ENCODE measurements at regions not wholly inside any gene's neighbourhood (a gene's known extent, or its start where the extent isn't known, plus 50 kb on each side); places are given as distances from the start of the nearest gene placed in this dataset.
"Not testable (repeated sequence)": the region's sequence is repeated elsewhere in the genome, so short reads cannot be mapped to it uniquely, and the experiment has no call there.

DNA sequence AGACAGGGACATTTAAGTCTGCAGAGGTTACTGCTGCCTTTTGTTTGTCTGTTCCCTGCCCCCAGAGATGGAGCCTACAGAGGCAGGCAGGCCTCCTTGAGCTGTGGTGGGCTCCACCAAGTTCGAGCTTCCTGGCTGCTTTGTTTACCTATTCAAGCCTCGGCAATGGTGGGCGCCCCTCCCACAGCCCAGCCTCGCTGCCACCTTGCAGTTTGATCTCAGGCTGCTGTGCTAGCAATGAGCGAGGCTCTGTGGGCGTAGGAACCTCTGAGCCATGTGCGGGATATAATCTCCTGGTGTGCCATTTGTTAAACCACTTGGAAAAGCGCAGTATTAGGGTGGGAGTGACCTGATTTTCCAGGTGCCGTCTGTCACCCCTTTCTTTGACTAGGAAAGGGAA, 942.8 kb upstream of the CELF2 start:
- H3K27me3 ChIP-seq (replicated peaks in 1 of 2; ENCODE audit: control insufficient read depth in 2 of 2, insufficient read depth in 2 of 2, low read length in 1 of 2); POLR2A ChIA-PET; H3K27ac ChIP-seq (ENCODE audit: control insufficient read depth, insufficient read depth); H3K4me3 ChIP-seq; H4K20me1 ChIP-seq (ENCODE audit: control insufficient read depth, insufficient read depth); H3K36me3 ChIP-seq (ENCODE audit: control insufficient read depth in 2 of 2, insufficient read depth in 2 of 2, low read length in 1 of 2); H3K4me1 ChIP-seq (ENCODE audit: control insufficient read depth, insufficient read depth, low read length); intact Hi-C loops (cut with micrococcal nuclease; ENCODE audit: unreplicated experiment); RAD21 ChIA-PET (ENCODE audit: unreplicated experiment); BruUV-seq (replicated peaks); FAIRE-seq; ATAC-seq; SMC1A ChIA-PET (ENCODE audit: uncharacterized antibody, unreplicated experiment); CTCF ChIA-PET; DNase-seq (ENCODE audit: low read depth, low spot score); in situ Hi-C loops (cut with MboI); H2AFZ ChIP-seq (ENCODE audit: control insufficient read depth, low read depth, low read length); H3K9me3 ChIP-seq (replicated peaks; ENCODE audit: control insufficient read depth, insufficient read depth, low read length); H3K9ac ChIP-seq (ENCODE audit: control insufficient read depth, insufficient read depth, low read length); H3K79me2 ChIP-seq (ENCODE audit: control insufficient read depth, insufficient read depth, low read length); H3K4me2 ChIP-seq (ENCODE audit: control insufficient read depth, insufficient read depth): not testable (repeated sequence)
- WGBS (ENCODE audit: insufficient coverage, insufficient replicate concordance, low lambda C conversion rate, missing lambda C conversion rate) = 16% methylated on average over 9 of the region's 9 CpGs

DNA sequence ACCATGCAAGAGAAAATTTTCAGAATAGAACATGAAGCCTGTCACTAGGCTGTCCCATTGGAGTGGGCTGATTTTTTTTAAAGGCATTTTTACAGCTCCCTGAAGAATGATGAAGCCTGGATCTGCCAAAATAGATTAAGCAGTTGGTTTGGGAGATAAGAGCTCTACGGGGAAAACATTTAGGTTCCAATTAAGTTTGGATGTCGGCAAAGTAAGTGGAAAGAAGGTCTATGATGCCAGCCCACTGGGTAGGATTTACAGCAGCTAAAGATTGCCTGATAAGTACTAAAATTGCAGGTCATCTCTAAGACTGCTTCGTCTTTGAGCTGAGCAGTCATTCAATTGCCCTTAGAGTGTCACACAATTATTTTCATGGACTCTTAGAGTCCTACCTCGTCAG, 939.2 kb upstream of the CELF2 start:
- DNase-seq (ENCODE audit: low read depth, low spot score) = no peak
- CTCF ChIA-PET = no interaction called here
- 3% methylated on average over 4 of the region's 4 CpGs for WGBS (ENCODE audit: insufficient coverage, insufficient replicate concordance, low lambda C conversion rate, missing lambda C conversion rate)
- H3K4me1 ChIP-seq (ENCODE audit: control insufficient read depth, insufficient read depth, low read length) = no peaks in the 10 kb centered on the region
- in situ Hi-C loops (cut with MboI) = no loop called here
- intact Hi-C loops (cut with micrococcal nuclease; ENCODE audit: unreplicated experiment) = no loop called here
- H3K79me2 ChIP-seq (ENCODE audit: control insufficient read depth, insufficient read depth, low read length) = no peaks in the 10 kb centered on the region
- H3K27me3 ChIP-seq (replicated peaks in 1 of 2; ENCODE audit: control insufficient read depth in 2 of 2, insufficient read depth in 2 of 2, low read length in 1 of 2) = no peaks in the 10 kb centered on the region
- H4K20me1 ChIP-seq (ENCODE audit: control insufficient read depth, insufficient read depth) = no peaks in the 10 kb centered on the region
- H3K36me3 ChIP-seq (ENCODE audit: control insufficient read depth in 2 of 2, insufficient read depth in 2 of 2, low read length in 1 of 2) = no peaks in the 10 kb centered on the region
- H3K4me3 ChIP-seq = no peak overlapping the region
- H3K27ac ChIP-seq (ENCODE audit: control insufficient read depth, insufficient read depth) = no peak overlapping the region
- SMC1A ChIA-PET (ENCODE audit: uncharacterized antibody, unreplicated experiment) = no interaction called here
- H3K9me3 ChIP-seq (replicated peaks; ENCODE audit: control insufficient read depth, insufficient read depth, low read length) = no peaks in the 10 kb centered on the region
- RAD21 ChIA-PET (ENCODE audit: unreplicated experiment) = no interaction called here
- no peak for FAIRE-seq
- no peak overlapping the region for H3K9ac ChIP-seq (ENCODE audit: control insufficient read depth, insufficient read depth, low read length)
- H2AFZ ChIP-seq (ENCODE audit: control insufficient read depth, low read depth, low read length) = no peak overlapping the region
- no TSS peak for BruUV-seq (replicated peaks)
- no peak for ATAC-seq
- POLR2A ChIA-PET = no interaction called here
- TF ChIP-seq SMAD1 (IDR thresholded peaks at IDR 0.05; ENCODE audit: low read depth, partially characterized antibody) (no peak), NFXL1 (IDR thresholded peaks at IDR 0.05; ENCODE audit: borderline replicate concordance) (no peak), CREB1 (IDR thresholded peaks at IDR 0.05; ENCODE audit: low read depth) (no peak), SIX5 (IDR thresholded peaks at IDR 0.05; ENCODE audit: low read depth, low read length, severe bottlenecking) (no peak), FOXK2 (IDR thresholded peaks at IDR 0.05) (no peak), EZH2 (IDR thresholded peaks at IDR 0.05; ENCODE audit: borderline replicate concordance, control insufficient read depth, low read depth, low read length) (no peak)
- TF ChIP-seq, protein P1, sequence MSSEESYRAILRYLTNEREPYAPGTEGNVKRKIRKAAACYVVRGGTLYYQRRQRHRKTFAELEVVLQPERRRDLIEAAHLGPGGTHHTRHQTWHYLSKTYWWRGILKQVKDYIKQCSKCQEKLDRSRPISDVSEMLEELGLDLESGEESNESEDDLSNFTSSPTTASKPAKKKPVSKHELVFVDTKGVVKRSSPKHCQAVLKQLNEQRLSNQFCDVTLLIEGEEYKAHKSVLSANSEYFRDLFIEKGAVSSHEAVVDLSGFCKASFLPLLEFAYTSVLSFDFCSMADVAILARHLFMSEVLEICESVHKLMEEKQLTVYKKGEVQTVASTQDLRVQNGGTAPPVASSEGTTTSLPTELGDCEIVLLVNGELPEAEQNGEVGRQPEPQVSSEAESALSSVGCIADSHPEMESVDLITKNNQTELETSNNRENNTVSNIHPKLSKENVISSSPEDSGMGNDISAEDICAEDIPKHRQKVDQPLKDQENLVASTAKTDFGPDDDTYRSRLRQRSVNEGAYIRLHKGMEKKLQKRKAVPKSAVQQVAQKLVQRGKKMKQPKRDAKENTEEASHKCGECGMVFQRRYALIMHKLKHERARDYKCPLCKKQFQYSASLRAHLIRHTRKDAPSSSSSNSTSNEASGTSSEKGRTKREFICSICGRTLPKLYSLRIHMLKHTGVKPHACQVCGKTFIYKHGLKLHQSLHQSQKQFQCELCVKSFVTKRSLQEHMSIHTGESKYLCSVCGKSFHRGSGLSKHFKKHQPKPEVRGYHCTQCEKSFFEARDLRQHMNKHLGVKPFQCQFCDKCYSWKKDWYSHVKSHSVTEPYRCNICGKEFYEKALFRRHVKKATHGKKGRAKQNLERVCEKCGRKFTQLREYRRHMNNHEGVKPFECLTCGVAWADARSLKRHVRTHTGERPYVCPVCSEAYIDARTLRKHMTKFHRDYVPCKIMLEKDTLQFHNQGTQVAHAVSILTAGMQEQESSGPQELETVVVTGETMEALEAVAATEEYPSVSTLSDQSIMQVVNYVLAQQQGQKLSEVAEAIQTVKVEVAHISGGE (CRISPR knock-in tag; IDR thresholded peaks at IDR 0.05) = no peak
- H3K4me2 ChIP-seq (ENCODE audit: control insufficient read depth, insufficient read depth) = no peak overlapping the region
